ENCODE measurements at regions not wholly inside any gene's neighbourhood (a gene's known extent, or its start where the extent isn't known, plus 50 kb on each side); places are given as distances from the start of the nearest gene placed in this dataset.

DNA sequence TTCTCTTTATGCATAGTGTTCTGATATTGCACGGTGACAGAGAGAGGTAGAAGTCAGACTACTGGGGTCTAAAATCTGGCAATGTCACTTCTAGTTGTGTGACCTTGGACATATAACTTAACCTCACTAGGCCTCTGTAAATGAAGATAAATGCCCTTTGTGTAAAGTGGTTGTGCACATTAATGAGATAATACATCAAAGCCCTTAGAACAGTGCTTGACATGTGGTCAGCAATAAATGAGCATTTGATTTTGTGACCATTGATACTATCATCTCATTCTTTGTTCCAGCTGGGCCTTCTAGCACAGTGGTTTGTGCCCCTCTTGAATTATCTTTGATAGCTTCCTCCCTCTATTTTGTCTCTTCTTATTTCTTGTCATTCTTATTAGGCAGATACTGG, 74.1 kb upstream of the C10orf90 start:
- no peak overlapping the region for H2AK9ac ChIP-seq (replicated peaks; ENCODE audit: low read depth, low read length, poor library complexity)
- no peaks in the 10 kb centered on the region for H3K9me1 ChIP-seq (ENCODE audit: insufficient read depth, low read length)
- no peak overlapping the region for H2AK5ac ChIP-seq (ENCODE audit: low read depth, low read length)
- H3K79me1 ChIP-seq (ENCODE audit: low read depth in 1 of 2, low read length in 2 of 2): no peaks in the 10 kb centered on the region
- H3K27ac ChIP-seq (ENCODE audit: insufficient read depth, low read length): no peak overlapping the region
- intact Hi-C loops (cut with micrococcal nuclease): no loop called here
- no peak overlapping the region for H4K91ac ChIP-seq (ENCODE audit: insufficient read depth, low read depth, low read length)
- no peaks in the 10 kb centered on the region for H3K27me3 ChIP-seq (ENCODE audit: control insufficient read depth, insufficient read depth, low read length)
- H3K9ac ChIP-seq (ENCODE audit: low read depth, low read length): no peak overlapping the region
- in situ Hi-C loops (cut with MboI; ENCODE audit: low sequenced_read_pairs): loop anchor here (25.0 kb wide), 1 partner anchor 807 kb away; no protein-coding TSS in a partner anchor
- H3K4ac ChIP-seq (ENCODE audit: low read depth, low read length): no peak overlapping the region
- H4K20me1 ChIP-seq (ENCODE audit: insufficient read depth, low read length): no peaks in the 10 kb centered on the region
- DNase-seq: no peak
- no peak overlapping the region for H3K14ac ChIP-seq (replicated peaks; ENCODE audit: low read depth, low read length)
- H2AFZ ChIP-seq (replicated peaks; ENCODE audit: low read length, poor library complexity): no peak overlapping the region
- dilution Hi-C loops (cut with HindIII; ENCODE audit: low sequenced_read_pairs, unreplicated experiment): no loop called here
- H2BK20ac ChIP-seq (ENCODE audit: low read depth, low read length): no peak overlapping the region
- no peak overlapping the region for H4K8ac ChIP-seq (ENCODE audit: low read depth in 2 of 2, low read length in 2 of 2)
- no peaks in the 10 kb centered on the region for H3K4me1 ChIP-seq (ENCODE audit: control insufficient read depth, insufficient read depth, low read length)
- no peak overlapping the region for H3K4me3 ChIP-seq (ENCODE audit: insufficient read depth, low read depth, low read length)
- BruUV-seq (replicated peaks): no TSS peak
- no peak overlapping the region for H2BK15ac ChIP-seq (ENCODE audit: low read depth, low read length)
- no peak overlapping the region for H3K4me2 ChIP-seq (ENCODE audit: low read depth, low read length)
- no peak overlapping the region for H3K23ac ChIP-seq (ENCODE audit: low read depth, low read length)
- ATAC-seq (ENCODE audit: low read depth): no peak
- H3K56ac ChIP-seq (ENCODE audit: extremely low read depth, insufficient read depth, low read length): no peak overlapping the region
- H3K18ac ChIP-seq (ENCODE audit: low read depth, low read length): no peak overlapping the region
- ChIA-PET CTCF (no interaction called here), POLR2A (ENCODE audit: unreplicated experiment) (no interaction called here)
- TF ChIP-seq BHLHE40 (IDR thresholded peaks at IDR 0.05; ENCODE audit: low read depth, low read length) (no peak), CHD1 (IDR thresholded peaks at IDR 0.05; ENCODE audit: low read depth, low read length) (no peak)
- H3K9me3 ChIP-seq (ENCODE audit: control insufficient read depth, insufficient read depth, low read length): no peaks in the 10 kb centered on the region
- H4K5ac ChIP-seq (ENCODE audit: low read depth, low read length): no peak overlapping the region
- H2BK5ac ChIP-seq (ENCODE audit: low read depth, low read length, poor library complexity, severe bottlenecking): no peak overlapping the region
- no peaks in the 10 kb centered on the region for H3K36me3 ChIP-seq (ENCODE audit: control insufficient read depth, insufficient read depth, low read length)
- H2BK120ac ChIP-seq (ENCODE audit: low read depth, low read length): no peak overlapping the region
- no CpG with 5 or more reads among the region's 1 CpG for whole genome bisulfite sequencing, 2 experiments (ENCODE audit: extremely low coverage in 2 of 2, insufficient read length in 1 of 2)

All from IMR-90 (cell line).